ENCODE measurements at regions not wholly inside any gene's neighbourhood (a gene's known extent, or its start where the extent isn't known, plus 50 kb on each side); places are given as distances from the start of the nearest gene placed in this dataset.

DNA sequence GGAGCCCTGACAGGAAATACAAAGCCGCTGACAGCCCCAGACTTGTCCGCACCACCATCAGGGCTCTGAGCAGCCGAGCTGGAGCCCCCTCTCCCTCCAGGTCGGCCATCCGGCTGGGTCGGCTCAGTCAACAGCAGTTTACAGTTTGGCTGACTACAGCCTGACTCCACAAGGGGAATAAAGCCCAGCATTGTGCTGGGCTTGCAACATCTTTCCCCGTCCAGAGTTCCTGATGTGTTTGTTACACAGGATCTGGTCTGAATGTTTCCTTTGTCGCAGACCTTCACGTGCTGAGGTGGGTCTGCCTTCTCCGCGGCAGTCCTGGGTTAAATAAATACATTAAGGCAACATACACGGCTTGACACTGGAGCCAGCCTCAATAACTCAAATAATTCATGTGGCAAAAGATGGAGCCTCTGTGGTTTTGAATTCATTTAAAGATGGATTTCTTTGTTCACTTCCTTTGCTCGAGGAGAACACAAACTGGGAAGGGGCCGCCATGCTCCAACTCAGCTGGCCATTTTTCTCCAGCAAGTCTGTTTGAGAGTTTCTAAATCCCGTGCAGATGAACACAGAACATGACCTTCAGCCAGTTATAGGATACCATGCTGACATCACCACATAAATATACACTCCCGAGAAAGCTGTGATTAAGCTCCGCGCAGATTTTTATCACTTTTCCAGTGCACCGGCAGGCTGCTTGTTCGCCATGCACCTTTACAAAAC lies 192.1 kb downstream of the WDR11 start:
- TF ChIP-seq, protein P1, sequence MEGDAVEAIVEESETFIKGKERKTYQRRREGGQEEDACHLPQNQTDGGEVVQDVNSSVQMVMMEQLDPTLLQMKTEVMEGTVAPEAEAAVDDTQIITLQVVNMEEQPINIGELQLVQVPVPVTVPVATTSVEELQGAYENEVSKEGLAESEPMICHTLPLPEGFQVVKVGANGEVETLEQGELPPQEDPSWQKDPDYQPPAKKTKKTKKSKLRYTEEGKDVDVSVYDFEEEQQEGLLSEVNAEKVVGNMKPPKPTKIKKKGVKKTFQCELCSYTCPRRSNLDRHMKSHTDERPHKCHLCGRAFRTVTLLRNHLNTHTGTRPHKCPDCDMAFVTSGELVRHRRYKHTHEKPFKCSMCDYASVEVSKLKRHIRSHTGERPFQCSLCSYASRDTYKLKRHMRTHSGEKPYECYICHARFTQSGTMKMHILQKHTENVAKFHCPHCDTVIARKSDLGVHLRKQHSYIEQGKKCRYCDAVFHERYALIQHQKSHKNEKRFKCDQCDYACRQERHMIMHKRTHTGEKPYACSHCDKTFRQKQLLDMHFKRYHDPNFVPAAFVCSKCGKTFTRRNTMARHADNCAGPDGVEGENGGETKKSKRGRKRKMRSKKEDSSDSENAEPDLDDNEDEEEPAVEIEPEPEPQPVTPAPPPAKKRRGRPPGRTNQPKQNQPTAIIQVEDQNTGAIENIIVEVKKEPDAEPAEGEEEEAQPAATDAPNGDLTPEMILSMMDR (IDR thresholded peaks at IDR 0.05; ENCODE audit: insufficient read depth, low read depth, low read length), result no peak
- H3K4me3 ChIP-seq (ENCODE audit: low read depth, low read length), result no peak overlapping the region
- no peak for DNase-seq (ENCODE audit: low read depth)

DNA sequence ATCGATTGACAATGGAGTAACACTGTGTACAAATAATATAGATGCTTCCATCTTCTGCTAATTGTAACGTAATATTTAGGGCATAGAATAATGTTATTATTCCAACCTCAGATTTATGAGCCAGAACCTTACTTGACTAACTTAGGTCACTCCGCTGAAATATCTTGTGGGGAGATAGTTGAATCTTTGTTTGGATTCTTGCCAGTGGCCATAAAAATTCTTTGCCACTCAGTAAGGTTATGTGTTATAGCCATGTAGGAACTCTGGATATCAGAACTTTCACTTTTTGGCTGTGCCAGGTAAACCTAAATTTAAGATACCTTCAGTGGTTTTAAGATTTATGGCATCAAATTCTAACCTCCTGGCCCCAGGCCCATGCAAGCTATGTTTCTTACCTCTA lies 197.6 kb downstream of the WDR11 start:
- TF ChIP-seq, protein P1 (IDR thresholded peaks at IDR 0.05; ENCODE audit: insufficient read depth, low read depth, low read length), result no peak
- H3K4me3 ChIP-seq (ENCODE audit: low read depth, low read length), result no peak overlapping the region
- no peak for DNase-seq (ENCODE audit: low read depth)

DNA sequence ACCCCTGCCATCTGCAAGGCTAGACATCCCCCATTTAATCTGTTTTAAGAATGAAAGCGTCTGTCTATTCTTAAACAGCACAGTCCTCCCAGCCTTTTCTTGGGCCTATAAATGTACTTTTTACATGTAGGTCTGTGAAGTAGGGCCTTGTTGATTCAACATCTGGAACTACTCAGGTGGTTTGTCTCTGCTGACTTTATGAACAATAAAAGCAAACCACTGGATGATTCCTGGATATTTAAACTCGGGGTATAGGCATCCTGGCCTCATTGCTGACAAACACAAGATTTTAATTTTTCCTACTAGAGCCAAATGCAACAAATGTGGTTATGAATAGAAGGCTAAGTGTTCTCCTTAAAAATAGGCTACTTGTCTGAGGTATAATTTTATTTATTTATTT lies 198.3 kb downstream of the WDR11 start:
- DNase-seq (ENCODE audit: low read depth), result no peak
- H3K4me3 ChIP-seq (ENCODE audit: low read depth, low read length), result no peak overlapping the region
- TF ChIP-seq, protein P1 (IDR thresholded peaks at IDR 0.05; ENCODE audit: insufficient read depth, low read depth, low read length), result no peak

DNA sequence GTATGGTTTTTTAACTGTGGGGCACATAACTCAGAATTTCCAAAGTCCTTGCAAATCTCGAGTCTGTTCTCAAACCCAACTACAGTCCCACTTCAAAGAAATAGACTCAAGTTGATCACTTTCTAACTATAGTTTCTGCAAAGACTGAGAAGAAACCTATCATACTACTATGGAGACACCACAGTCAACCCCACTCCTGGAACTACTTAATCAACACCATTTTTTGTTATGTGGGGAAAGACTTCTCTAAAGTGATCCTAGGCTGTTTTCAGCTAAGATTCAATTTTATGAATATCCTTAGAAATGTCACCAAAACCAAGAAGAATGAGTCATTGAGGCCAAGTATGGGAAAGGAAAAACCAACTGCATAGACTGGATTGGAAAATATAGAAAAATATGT lies 198.8 kb downstream of the WDR11 start:
- H3K4me3 ChIP-seq (ENCODE audit: low read depth, low read length), result no peak overlapping the region
- TF ChIP-seq, protein P1 (IDR thresholded peaks at IDR 0.05; ENCODE audit: insufficient read depth, low read depth, low read length), result no peak
- no peak for DNase-seq (ENCODE audit: low read depth)

DNA sequence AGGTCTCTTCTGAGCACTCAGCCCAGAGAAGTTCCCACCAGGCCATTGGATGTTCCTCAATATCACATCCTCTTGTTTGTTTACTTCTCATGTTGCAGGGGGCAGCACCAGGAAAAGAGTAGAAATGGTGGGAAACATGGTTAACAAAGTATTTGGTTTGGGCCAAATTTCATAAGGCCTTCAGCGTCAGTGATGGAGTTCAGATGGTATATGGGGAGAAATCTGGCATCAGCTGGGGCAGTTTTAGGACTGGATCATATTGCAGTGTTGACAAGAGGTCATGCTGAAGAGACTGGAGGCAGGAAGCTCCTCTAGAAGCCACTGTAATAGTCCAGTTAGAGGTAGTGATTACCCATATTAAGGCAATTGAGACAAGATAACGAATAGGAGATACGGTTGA lies 200.0 kb downstream of the WDR11 start:
- DNase-seq (ENCODE audit: low read depth), result no peak
- TF ChIP-seq, protein P1 (IDR thresholded peaks at IDR 0.05; ENCODE audit: insufficient read depth, low read depth, low read length), result no peak
- H3K4me3 ChIP-seq (ENCODE audit: low read depth, low read length), result no peak overlapping the region

DNA sequence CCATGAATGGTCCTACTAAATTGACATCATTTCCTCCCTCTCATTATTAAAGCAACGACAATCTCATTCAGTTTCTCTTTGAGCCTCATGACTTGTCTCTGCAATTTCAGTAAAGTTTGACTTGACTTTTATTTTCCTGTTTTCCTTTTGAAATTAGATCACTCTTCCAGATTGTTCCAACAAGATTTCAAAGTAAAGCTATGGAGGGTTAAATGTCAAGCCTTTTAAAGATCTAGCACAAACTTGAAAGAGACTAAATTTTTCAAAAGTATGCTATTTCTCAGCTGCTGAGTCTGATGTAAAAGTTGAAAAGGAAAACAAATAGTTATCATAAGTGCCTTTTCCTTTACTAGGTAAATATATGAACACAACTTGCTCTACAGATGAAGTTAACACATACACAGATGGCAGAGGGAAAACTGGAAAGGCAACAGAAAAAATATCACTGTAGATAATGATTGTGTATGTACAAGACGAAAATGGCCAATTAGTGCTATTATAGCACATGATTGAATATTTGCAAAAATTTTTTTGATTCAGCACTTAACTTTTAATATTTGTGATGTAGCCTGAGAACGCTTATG lies 200.6 kb downstream of the WDR11 start:
- TF ChIP-seq, protein P1 (IDR thresholded peaks at IDR 0.05; ENCODE audit: insufficient read depth, low read depth, low read length), result no peak
- DNase-seq (ENCODE audit: low read depth), result no peak
- no peak overlapping the region for H3K4me3 ChIP-seq (ENCODE audit: low read depth, low read length)
